Caco-2 (cell line): ENCODE measurements at regions not wholly inside any gene's neighbourhood (a gene's known extent, or its start where the extent isn't known, plus 50 kb on each side); places are given as distances from the start of the nearest gene placed in this dataset.
A peak's percentile ranks its signal among the peaks of the same experiment; 100 is the strongest.

Experiments
- BruUV-seq: library from RNA; stranded (reverse); fragments of 400-500 nt; replicated peaks from 2 replicates; lab custom pipeline; 2021; lab: Mats Ljungman, UMichigan
- CTCF ChIA-PET: fragments of 300-600 bp; sonication (Branson Sonifier 250); formaldehyde crosslinking; loops from one replicate; lab custom pipeline; 2022; ENCODE audit warnings: antibody characterized with exemption; lab: Charles Lee
- POLR2A ChIA-PET: fragments of 300-600 bp; sonication (Branson Sonifier 250); formaldehyde crosslinking; loops from one replicate; lab custom pipeline; 2022; ENCODE audit warnings: antibody characterized with exemption; lab: Charles Lee
- DNase-seq, 2 experiments: peaks; one replicate each; pipeline versions ENCODE4 v3.0.0 to v3.0.0-alpha.2; 2020 to 2022
- H3K27me3 ChIP-seq: replicated peaks from 2 replicates; pipeline ENCODE4 v1.6.0; 2011; ENCODE audit warnings: low read length; ENCODE audit not compliant: control insufficient read depth, insufficient read depth
- H3K36me3 ChIP-seq: 2 replicates; pipeline ENCODE4 v1.5.1; 2011; ENCODE audit warnings: low read length; ENCODE audit not compliant: control insufficient read depth, insufficient read depth
- H3K4me1 ChIP-seq: fragments of 250-450 bp; sonication (Bioruptor Pico); 2 replicates; pipeline ENCODE4 v1.5.1; 2020; ENCODE audit warnings: mild to moderate bottlenecking
- H3K4me3 ChIP-seq: 2 replicates; pipeline ENCODE4 v1.5.1; 2011; ENCODE audit warnings: low read depth, mild to moderate bottlenecking, control low read depth, low read length
- H3K9me3 ChIP-seq: fragments of 250-450 bp; sonication (Bioruptor Pico); 2 replicates; pipeline ENCODE4 v1.5.1; 2020; ENCODE audit warnings: mild to moderate bottlenecking, moderate library complexity
- H3K27ac Mint-ChIP-seq: one replicate; pipeline ENCODE4 v1.8.0; 2022; ENCODE audit warnings: mixed read lengths; ENCODE audit not compliant: unreplicated experiment
- H3K27me3 Mint-ChIP-seq: one replicate; pipeline ENCODE4 v1.8.0; 2022; ENCODE audit warnings: mixed read lengths; ENCODE audit not compliant: insufficient read depth, unreplicated experiment
- H3K36me3 Mint-ChIP-seq: one replicate; pipeline ENCODE4 v1.8.0; 2022; ENCODE audit warnings: mild to moderate bottlenecking, mixed read lengths; ENCODE audit not compliant: insufficient read depth, unreplicated experiment
- H3K4me1 Mint-ChIP-seq: one replicate; pipeline ENCODE4 v1.8.0; 2022; ENCODE audit warnings: low read depth, mixed read lengths; ENCODE audit not compliant: unreplicated experiment
- H3K4me3 Mint-ChIP-seq: one replicate; pipeline ENCODE4 v1.8.0; 2022; ENCODE audit warnings: mild to moderate bottlenecking, moderate library complexity, mixed read lengths; ENCODE audit not compliant: unreplicated experiment
- H3K9me3 Mint-ChIP-seq: one replicate; pipeline ENCODE4 v1.8.0; 2022; ENCODE audit warnings: mixed read lengths; ENCODE audit not compliant: unreplicated experiment
- intact Hi-C: fragments of 100-400 bp; cut with micrococcal nuclease; formaldehyde crosslinking; loops from one replicate; pipeline ENCODE4 v1.10.0; 2022; ENCODE audit not compliant: unreplicated experiment
- TF ChIP-seq, protein P1 (sequence below), 2 experiments: fragments of 200-600 bp in 1 of 2; IDR thresholded peaks; 1 replicate in 1 of 2; 2 replicates in 1 of 2; pipeline versions ENCODE4 v1.5.1 to v1.8.0; 2011 to 2022; ENCODE audit warnings: antibody characterized with exemption in 1 of 2, control low read depth in 1 of 2, inconsistent platforms in 1 of 2, low read depth in 1 of 2, low read length in 1 of 2, mild to moderate bottlenecking in 1 of 2, moderate library complexity in 1 of 2; ENCODE audit not compliant: insufficient read depth in 1 of 2, severe bottlenecking in 1 of 2, unreplicated experiment in 1 of 2

DNA sequence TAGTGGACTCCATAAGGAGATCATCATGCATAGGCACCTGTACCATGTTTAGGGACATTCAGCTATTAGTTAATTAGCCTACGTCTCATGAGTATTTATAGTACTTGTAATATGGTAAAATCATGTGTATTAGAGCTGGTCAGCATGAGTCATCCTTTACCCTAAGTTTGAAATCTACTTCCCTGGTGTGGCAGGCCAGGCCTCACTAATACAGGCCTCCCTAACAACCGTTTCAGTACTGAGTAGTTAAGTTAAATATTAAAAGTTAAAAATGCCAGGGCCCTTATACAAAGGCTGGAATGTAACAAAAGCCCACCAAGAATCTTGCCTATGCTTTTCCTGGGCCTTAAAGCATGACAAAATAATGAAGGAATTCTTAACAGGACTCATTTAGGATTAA, 356.3 kb upstream of the DPYD start:
- no peak overlapping the region for H3K4me3 Mint-ChIP-seq
- Histone ChIP-seq H3K36me3 (no peaks in the 10 kb centered on the region), H3K4me1 (peaks cover 22% of the 10 kb centered on the region), H3K4me3 (no peak overlapping the region), H3K9me3 (no peaks in the 10 kb centered on the region), H3K27me3 (no peaks in the 10 kb centered on the region)
- H3K36me3 Mint-ChIP-seq: peaks cover 5% of the 10 kb centered on the region
- H3K9me3 Mint-ChIP-seq: no peaks in the 10 kb centered on the region
- BruUV-seq: no TSS peak
- POLR2A ChIA-PET: no interaction called here
- H3K27me3 Mint-ChIP-seq: no peaks in the 10 kb centered on the region
- TF ChIP-seq, protein P1, sequence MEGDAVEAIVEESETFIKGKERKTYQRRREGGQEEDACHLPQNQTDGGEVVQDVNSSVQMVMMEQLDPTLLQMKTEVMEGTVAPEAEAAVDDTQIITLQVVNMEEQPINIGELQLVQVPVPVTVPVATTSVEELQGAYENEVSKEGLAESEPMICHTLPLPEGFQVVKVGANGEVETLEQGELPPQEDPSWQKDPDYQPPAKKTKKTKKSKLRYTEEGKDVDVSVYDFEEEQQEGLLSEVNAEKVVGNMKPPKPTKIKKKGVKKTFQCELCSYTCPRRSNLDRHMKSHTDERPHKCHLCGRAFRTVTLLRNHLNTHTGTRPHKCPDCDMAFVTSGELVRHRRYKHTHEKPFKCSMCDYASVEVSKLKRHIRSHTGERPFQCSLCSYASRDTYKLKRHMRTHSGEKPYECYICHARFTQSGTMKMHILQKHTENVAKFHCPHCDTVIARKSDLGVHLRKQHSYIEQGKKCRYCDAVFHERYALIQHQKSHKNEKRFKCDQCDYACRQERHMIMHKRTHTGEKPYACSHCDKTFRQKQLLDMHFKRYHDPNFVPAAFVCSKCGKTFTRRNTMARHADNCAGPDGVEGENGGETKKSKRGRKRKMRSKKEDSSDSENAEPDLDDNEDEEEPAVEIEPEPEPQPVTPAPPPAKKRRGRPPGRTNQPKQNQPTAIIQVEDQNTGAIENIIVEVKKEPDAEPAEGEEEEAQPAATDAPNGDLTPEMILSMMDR (IDR thresholded peaks at IDR 0.05; ENCODE audit: insufficient read depth in 1 of 2, low read depth in 1 of 2, low read length in 1 of 2, severe bottlenecking in 1 of 2, unreplicated experiment in 1 of 2): no peak
- intact Hi-C loops: loop anchor here (1.0 to 2.0 kb wide), 3 partner anchors 70 to 357 kb away; no protein-coding TSS in a partner anchor
- CTCF ChIA-PET: no interaction called here
- DNase-seq: peak in 1 of 2 experiments; percentile 3
- H3K4me1 Mint-ChIP-seq: no peaks in the 10 kb centered on the region
- H3K27ac Mint-ChIP-seq: no peak overlapping the region

DNA sequence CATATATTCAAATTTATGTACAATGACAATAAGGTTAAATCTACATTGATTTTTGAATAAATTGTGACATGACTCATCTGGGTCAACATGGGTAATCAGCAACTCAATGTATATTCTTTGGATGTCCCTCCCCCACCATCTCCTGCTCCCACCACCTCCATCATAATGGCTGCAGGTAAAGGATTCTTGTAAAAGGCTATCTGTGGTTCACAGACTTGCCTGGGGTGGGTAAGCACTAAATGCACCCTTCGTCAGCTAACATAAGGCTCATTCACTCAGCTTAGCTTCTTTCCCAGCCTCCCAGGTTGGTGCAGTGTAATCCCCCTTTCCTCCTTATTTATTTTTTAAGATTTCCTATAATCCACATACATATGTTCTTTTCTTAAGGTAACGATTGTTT, 355.7 kb upstream of the DPYD start:
- Mint-ChIP-seq H3K27me3 (no peaks in the 10 kb centered on the region), H3K27ac (no peak overlapping the region), H3K9me3 (no peaks in the 10 kb centered on the region), H3K36me3 (peaks cover 5% of the 10 kb centered on the region), H3K4me1 (no peaks in the 10 kb centered on the region), H3K4me3 (no peak overlapping the region)
- no peaks in the 10 kb centered on the region for H3K36me3 ChIP-seq
- CTCF ChIA-PET: no interaction called here
- DNase-seq: no peak
- POLR2A ChIA-PET: no interaction called here
- H3K27me3 ChIP-seq: no peaks in the 10 kb centered on the region
- H3K9me3 ChIP-seq: no peaks in the 10 kb centered on the region
- intact Hi-C loops: loop anchor here (2.0 kb wide), 2 partner anchors 70 to 96 kb away; no protein-coding TSS in a partner anchor
- peaks cover 22% of the 10 kb centered on the region for H3K4me1 ChIP-seq
- H3K4me3 ChIP-seq: no peak overlapping the region
- no TSS peak for BruUV-seq
- TF ChIP-seq, protein P1 (IDR thresholded peaks at IDR 0.05; ENCODE audit: insufficient read depth in 1 of 2, low read depth in 1 of 2, low read length in 1 of 2, severe bottlenecking in 1 of 2, unreplicated experiment in 1 of 2): no peak

DNA sequence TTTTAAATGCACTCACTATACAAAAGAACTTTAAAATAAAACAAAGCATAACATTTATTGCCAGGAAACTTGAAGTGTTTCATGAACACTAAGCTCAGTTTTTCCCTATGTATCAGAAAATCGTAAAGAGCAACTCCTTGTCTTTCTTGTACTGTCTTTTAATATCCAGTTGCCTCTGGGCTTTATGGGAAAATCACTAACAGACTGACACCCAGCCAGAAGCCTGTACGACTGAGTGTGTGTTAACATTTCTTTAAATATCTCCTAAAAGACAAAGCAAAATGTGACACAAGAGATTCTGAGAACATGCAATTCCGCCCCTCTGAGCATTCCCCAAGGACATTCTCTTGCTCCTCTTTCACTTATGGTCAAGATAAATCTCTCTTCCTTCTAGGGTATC, 347.5 kb upstream of the DPYD start:
- ChIA-PET CTCF (no interaction called here), POLR2A (no interaction called here)
- Mint-ChIP-seq H3K36me3 (no peaks in the 10 kb centered on the region), H3K27ac (no peak overlapping the region), H3K4me3 (no peak overlapping the region), H3K27me3 (no peaks in the 10 kb centered on the region), H3K4me1 (no peaks in the 10 kb centered on the region), H3K9me3 (peaks cover 10% of the 10 kb centered on the region)
- no peak for DNase-seq
- H3K27me3 ChIP-seq: no peaks in the 10 kb centered on the region
- intact Hi-C loops: no loop called here
- no peaks in the 10 kb centered on the region for H3K36me3 ChIP-seq
- BruUV-seq: no TSS peak
- H3K4me1 ChIP-seq: 0 out of 2 replicates have a peak, but pooled peaks cover 3% of the 10 kb centered on the region
- H3K4me3 ChIP-seq: no peak overlapping the region
- TF ChIP-seq, protein P1 (IDR thresholded peaks at IDR 0.05; ENCODE audit: insufficient read depth in 1 of 2, low read depth in 1 of 2, low read length in 1 of 2, severe bottlenecking in 1 of 2, unreplicated experiment in 1 of 2): no peak
- H3K9me3 ChIP-seq: no peaks in the 10 kb centered on the region
